SK-N-SH treated with all-trans-retinoic acid at 6 μM for 48 hours (cell line): ENCODE measurements at regions not wholly inside any gene's neighbourhood (a gene's known extent, or its start where the extent isn't known, plus 50 kb on each side); places are given as distances from the start of the nearest gene placed in this dataset.

Source experiments
- ATAC-seq: fragments of 200-7000 bp; cut with Tn5 transposase; 3 replicates; pipeline ENCODE4 v1.9.1; 2020; ENCODE audit warnings: mild to moderate bottlenecking, moderate library complexity
- ARNTL ChIP-seq: fragments of 450-650 bp; formaldehyde crosslinking; IDR thresholded peaks from 2 replicates; pipeline ENCODE4 v1.5.0; 2020; ENCODE audit warnings: low read depth, mild to moderate bottlenecking, moderate library complexity, borderline replicate concordance
- BACH2 ChIP-seq: fragments of 250-450 bp; sonication (Bioruptor Pico); IDR thresholded peaks from 2 replicates; pipeline ENCODE4 v1.9.0; 2021; ENCODE audit warnings: mild to moderate bottlenecking, borderline replicate concordance
- CSDC2 ChIP-seq: fragments of 250-450 bp; sonication (Bioruptor Pico); IDR thresholded peaks from 2 replicates; pipeline ENCODE4 v1.5.0; 2020; ENCODE audit warnings: mild to moderate bottlenecking, moderate library complexity
- ESRRG ChIP-seq: fragments of 250-450 bp; sonication (Bioruptor Pico); IDR thresholded peaks from 2 replicates; pipeline ENCODE4 v1.6.1; 2021; ENCODE audit warnings: mild to moderate bottlenecking
- GLIS3 ChIP-seq: fragments of 250-450 bp; sonication (Bioruptor Pico); IDR thresholded peaks from 2 replicates; pipeline ENCODE4 v1.5.0; 2020; ENCODE audit warnings: mild to moderate bottlenecking, moderate library complexity
- ISL1 ChIP-seq: fragments of 250-450 bp; sonication (Bioruptor Pico); IDR thresholded peaks from 2 replicates; pipeline ENCODE4 v2.1.2; 2022; ENCODE audit warnings: mild to moderate bottlenecking, moderate library complexity
- OSR1 ChIP-seq: fragments of 250-450 bp; sonication (Bioruptor Pico); IDR thresholded peaks from 2 replicates; pipeline ENCODE4 v1.8.0; 2022; ENCODE audit warnings: moderate library complexity, mild to moderate bottlenecking, inconsistent platforms
- PPARA ChIP-seq: fragments of 250-450 bp; sonication (Bioruptor Pico); IDR thresholded peaks from 2 replicates; pipeline ENCODE4 v1.5.0; 2020; ENCODE audit warnings: mild to moderate bottlenecking, borderline replicate concordance
- SNAI2 ChIP-seq: fragments of 250-450 bp; sonication (Bioruptor Pico); IDR thresholded peaks from 2 replicates; pipeline ENCODE4 v1.5.0; 2020; ENCODE audit warnings: mild to moderate bottlenecking, moderate library complexity
- TCF4 ChIP-seq: fragments of 250-450 bp; sonication (Bioruptor Pico); IDR thresholded peaks from 2 replicates; pipeline ENCODE4 v1.8.0; 2021; ENCODE audit warnings: mild to moderate bottlenecking, moderate library complexity, borderline replicate concordance
- TOX ChIP-seq: fragments of 250-450 bp; sonication (Bioruptor Pico); IDR thresholded peaks from 2 replicates; pipeline ENCODE4 v1.8.0; 2021; ENCODE audit warnings: mild to moderate bottlenecking, moderate library complexity, borderline replicate concordance
- ZC3H10 ChIP-seq: fragments of 250-450 bp; sonication (Bioruptor Pico); IDR thresholded peaks from 2 replicates; pipeline ENCODE4 v1.5.1; 2021; ENCODE audit warnings: mild to moderate bottlenecking, moderate library complexity
- ZFP3 ChIP-seq: fragments of 250-450 bp; sonication (Bioruptor Pico); IDR thresholded peaks from 2 replicates; pipeline ENCODE4 v1.5.0; 2020; ENCODE audit warnings: mild to moderate bottlenecking, moderate library complexity
- ZFP30 ChIP-seq: fragments of 450-650 bp; formaldehyde crosslinking; IDR thresholded peaks from 2 replicates; pipeline ENCODE4 v1.5.0; 2022; ENCODE audit warnings: mild to moderate bottlenecking, moderate library complexity
- ZNF565 ChIP-seq: fragments of 450-650 bp; formaldehyde crosslinking; conservative IDR thresholded peaks from 2 replicates; pipeline ENCODE4 v1.5.0; 2020; ENCODE audit warnings: low read depth, mild to moderate bottlenecking, moderate library complexity
- ZNF70 ChIP-seq: fragments of 450-650 bp; formaldehyde crosslinking; IDR thresholded peaks from 2 replicates; pipeline ENCODE4 v1.5.0; 2020; ENCODE audit warnings: mild to moderate bottlenecking, moderate library complexity
- ZNF8 ChIP-seq: fragments of 450-650 bp; formaldehyde crosslinking; IDR thresholded peaks from 2 replicates; pipeline ENCODE4 v1.5.0; 2020; ENCODE audit warnings: mild to moderate bottlenecking, moderate library complexity
- TF ChIP-seq, protein P1 (sequence below): fragments of 250-450 bp; sonication (Bioruptor Pico); IDR thresholded peaks from 2 replicates; pipeline ENCODE4 v1.5.0; 2020; ENCODE audit warnings: mild to moderate bottlenecking, moderate library complexity
- TF ChIP-seq, protein P2 (sequence below): fragments of 250-450 bp; sonication (Bioruptor Pico); IDR thresholded peaks from 2 replicates; pipeline ENCODE4 v1.8.0; 2021; ENCODE audit warnings: low read depth, mild to moderate bottlenecking, moderate library complexity, borderline replicate concordance
- TF ChIP-seq, protein P3 (sequence below): fragments of 250-450 bp; sonication (Bioruptor Pico); IDR thresholded peaks from 2 replicates; pipeline ENCODE4 v1.5.1; 2020; ENCODE audit warnings: low read depth, mild to moderate bottlenecking, moderate library complexity
- TF ChIP-seq, protein P4 (sequence below): fragments of 250-450 bp; sonication (Bioruptor Pico); IDR thresholded peaks from 2 replicates; pipeline ENCODE4 v1.5.1; 2021; ENCODE audit warnings: mild to moderate bottlenecking, moderate library complexity
- TF ChIP-seq, protein P5 (sequence below): fragments of 250-450 bp; sonication (Bioruptor Pico); IDR thresholded peaks from 2 replicates; pipeline ENCODE4 v1.8.0; 2020; ENCODE audit warnings: mild to moderate bottlenecking, moderate library complexity, borderline replicate concordance

DNA sequence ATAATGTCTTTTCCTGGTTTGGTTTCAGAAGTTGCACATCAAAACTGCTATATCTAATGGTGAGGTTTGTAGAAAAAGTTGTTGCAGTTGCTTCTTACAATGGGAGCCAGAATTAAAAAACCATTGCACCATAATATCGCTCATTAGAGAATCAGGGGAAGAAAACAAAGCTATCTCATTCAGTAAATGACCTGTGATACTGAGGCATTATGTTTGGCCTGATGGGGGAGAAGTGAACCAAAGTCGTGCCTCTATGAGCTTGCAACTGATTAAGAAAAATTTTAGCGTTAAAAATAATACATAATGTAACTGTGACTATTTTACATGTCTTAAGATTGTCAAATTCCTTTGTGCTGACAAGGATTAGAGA, 60.2 kb upstream of the ARHGEF26 start:
- TF ChIP-seq ZFP30 (CRISPR knock-in tag) (no peak), PPARA (CRISPR knock-in tag) (no peak), SNAI2 (CRISPR knock-in tag) (no peak), ZFP3 (no peak), ZNF565 (CRISPR knock-in tag) (no peak), ZNF70 (CRISPR knock-in tag) (no peak), CSDC2 (CRISPR knock-in tag) (no peak), ESRRG (CRISPR knock-in tag) (no peak), OSR1 (CRISPR knock-in tag) (no peak), ARNTL (CRISPR knock-in tag) (no peak), TCF4 (CRISPR knock-in tag) (no peak), TOX (CRISPR knock-in tag) (no peak), BACH2 (CRISPR knock-in tag) (no peak)
- TF ChIP-seq, protein P1, sequence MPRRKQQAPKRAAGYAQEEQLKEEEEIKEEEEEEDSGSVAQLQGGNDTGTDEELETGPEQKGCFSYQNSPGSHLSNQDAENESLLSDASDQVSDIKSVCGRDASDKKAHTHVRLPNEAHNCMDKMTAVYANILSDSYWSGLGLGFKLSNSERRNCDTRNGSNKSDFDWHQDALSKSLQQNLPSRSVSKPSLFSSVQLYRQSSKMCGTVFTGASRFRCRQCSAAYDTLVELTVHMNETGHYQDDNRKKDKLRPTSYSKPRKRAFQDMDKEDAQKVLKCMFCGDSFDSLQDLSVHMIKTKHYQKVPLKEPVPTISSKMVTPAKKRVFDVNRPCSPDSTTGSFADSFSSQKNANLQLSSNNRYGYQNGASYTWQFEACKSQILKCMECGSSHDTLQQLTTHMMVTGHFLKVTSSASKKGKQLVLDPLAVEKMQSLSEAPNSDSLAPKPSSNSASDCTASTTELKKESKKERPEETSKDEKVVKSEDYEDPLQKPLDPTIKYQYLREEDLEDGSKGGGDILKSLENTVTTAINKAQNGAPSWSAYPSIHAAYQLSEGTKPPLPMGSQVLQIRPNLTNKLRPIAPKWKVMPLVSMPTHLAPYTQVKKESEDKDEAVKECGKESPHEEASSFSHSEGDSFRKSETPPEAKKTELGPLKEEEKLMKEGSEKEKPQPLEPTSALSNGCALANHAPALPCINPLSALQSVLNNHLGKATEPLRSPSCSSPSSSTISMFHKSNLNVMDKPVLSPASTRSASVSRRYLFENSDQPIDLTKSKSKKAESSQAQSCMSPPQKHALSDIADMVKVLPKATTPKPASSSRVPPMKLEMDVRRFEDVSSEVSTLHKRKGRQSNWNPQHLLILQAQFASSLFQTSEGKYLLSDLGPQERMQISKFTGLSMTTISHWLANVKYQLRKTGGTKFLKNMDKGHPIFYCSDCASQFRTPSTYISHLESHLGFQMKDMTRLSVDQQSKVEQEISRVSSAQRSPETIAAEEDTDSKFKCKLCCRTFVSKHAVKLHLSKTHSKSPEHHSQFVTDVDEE: no peak
- TF ChIP-seq, protein P2, sequence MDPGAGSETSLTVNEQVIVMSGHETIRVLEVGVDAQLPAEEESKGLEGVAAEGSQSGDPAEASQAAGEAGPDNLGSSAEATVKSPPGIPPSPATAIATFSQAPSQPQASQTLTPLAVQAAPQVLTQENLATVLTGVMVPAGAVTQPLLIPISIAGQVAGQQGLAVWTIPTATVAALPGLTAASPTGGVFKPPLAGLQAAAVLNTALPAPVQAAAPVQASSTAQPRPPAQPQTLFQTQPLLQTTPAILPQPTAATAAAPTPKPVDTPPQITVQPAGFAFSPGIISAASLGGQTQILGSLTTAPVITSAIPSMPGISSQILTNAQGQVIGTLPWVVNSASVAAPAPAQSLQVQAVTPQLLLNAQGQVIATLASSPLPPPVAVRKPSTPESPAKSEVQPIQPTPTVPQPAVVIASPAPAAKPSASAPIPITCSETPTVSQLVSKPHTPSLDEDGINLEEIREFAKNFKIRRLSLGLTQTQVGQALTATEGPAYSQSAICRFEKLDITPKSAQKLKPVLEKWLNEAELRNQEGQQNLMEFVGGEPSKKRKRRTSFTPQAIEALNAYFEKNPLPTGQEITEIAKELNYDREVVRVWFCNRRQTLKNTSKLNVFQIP (CRISPR knock-in tag): no peak
- TF ChIP-seq, protein P3, sequence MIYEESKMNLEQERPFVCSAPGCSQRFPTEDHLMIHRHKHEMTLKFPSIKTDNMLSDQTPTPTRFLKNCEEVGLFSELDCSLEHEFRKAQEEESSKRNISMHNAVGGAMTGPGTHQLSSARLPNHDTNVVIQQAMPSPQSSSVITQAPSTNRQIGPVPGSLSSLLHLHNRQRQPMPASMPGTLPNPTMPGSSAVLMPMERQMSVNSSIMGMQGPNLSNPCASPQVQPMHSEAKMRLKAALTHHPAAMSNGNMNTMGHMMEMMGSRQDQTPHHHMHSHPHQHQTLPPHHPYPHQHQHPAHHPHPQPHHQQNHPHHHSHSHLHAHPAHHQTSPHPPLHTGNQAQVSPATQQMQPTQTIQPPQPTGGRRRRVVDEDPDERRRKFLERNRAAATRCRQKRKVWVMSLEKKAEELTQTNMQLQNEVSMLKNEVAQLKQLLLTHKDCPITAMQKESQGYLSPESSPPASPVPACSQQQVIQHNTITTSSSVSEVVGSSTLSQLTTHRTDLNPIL (CRISPR knock-in tag): no peak
- TF ChIP-seq, protein P4, sequence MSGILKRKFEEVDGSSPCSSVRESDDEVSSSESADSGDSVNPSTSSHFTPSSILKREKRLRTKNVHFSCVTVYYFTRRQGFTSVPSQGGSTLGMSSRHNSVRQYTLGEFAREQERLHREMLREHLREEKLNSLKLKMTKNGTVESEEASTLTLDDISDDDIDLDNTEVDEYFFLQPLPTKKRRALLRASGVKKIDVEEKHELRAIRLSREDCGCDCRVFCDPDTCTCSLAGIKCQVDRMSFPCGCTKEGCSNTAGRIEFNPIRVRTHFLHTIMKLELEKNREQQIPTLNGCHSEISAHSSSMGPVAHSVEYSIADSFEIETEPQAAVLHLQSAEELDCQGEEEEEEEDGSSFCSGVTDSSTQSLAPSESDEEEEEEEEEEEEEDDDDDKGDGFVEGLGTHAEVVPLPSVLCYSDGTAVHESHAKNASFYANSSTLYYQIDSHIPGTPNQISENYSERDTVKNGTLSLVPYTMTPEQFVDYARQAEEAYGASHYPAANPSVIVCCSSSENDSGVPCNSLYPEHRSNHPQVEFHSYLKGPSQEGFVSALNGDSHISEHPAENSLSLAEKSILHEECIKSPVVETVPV (CRISPR knock-in tag): no peak
- TF ChIP-seq, protein P5, sequence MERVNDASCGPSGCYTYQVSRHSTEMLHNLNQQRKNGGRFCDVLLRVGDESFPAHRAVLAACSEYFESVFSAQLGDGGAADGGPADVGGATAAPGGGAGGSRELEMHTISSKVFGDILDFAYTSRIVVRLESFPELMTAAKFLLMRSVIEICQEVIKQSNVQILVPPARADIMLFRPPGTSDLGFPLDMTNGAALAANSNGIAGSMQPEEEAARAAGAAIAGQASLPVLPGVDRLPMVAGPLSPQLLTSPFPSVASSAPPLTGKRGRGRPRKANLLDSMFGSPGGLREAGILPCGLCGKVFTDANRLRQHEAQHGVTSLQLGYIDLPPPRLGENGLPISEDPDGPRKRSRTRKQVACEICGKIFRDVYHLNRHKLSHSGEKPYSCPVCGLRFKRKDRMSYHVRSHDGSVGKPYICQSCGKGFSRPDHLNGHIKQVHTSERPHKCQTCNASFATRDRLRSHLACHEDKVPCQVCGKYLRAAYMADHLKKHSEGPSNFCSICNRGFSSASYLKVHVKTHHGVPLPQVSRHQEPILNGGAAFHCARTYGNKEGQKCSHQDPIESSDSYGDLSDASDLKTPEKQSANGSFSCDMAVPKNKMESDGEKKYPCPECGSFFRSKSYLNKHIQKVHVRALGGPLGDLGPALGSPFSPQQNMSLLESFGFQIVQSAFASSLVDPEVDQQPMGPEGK (CRISPR knock-in tag): no peak
- no peak for ATAC-seq

DNA sequence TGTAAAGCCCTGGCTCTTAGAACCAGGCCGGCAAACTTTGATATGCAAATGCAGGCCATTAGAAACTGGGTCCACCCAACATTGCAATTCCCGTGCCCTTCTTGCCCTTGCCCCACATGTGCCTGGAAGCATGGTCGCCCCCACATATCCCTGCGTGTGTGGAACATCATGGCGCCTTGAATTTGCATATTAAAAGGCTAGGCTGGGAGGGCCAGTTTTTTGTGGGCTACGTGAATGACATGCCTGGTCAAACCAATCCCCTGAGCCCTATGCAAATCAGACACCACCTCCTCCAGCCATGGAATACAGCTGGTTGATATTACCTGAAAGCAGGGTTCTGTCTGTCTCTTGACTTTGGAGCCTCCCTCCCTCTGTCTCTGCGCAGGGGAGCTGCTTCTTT, 58.7 kb upstream of the ARHGEF26 start:
- ATAC-seq: no peak
- TF ChIP-seq, protein P2 (CRISPR knock-in tag): no peak
- TF ChIP-seq TOX (CRISPR knock-in tag) (no peak), BACH2 (CRISPR knock-in tag) (no peak), ZNF70 (CRISPR knock-in tag) (no peak), GLIS3 (CRISPR knock-in tag) (no peak), ISL1 (no peak), ZNF565 (CRISPR knock-in tag) (no peak), TCF4 (CRISPR knock-in tag) (no peak), ARNTL (CRISPR knock-in tag) (no peak), ZC3H10 (CRISPR knock-in tag) (no peak), ZNF8 (CRISPR knock-in tag) (no peak)
- TF ChIP-seq, protein P1: no peak
- TF ChIP-seq, protein P5 (CRISPR knock-in tag): no peak
